ENCODE measurements at regions not wholly inside any gene's neighbourhood (a gene's known extent, or its start where the extent isn't known, plus 50 kb on each side); places are given as distances from the start of the nearest gene placed in this dataset.

GRCh38 chr4:19314116-19314515, 937.6 kb upstream of the SLIT2 start:
- TF ChIP-seq POLR2A (IDR thresholded peaks at IDR 0.05; ENCODE audit: low read depth, low read length) (no peak), CTCF (IDR thresholded peaks at IDR 0.05; ENCODE audit: extremely low read depth in 1 of 2, insufficient read depth in 1 of 2, low read depth in 1 of 2, low read length in 2 of 2) (no peak)

Data from endothelial cell of umbilical vein (primary cell).